Memory B cell (primary cell): ENCODE measurements at regions not wholly inside any gene's neighbourhood (a gene's known extent, or its start where the extent isn't known, plus 50 kb on each side); places are given as distances from the start of the nearest gene placed in this dataset.
"Not testable (repeated sequence)": the region's sequence is repeated elsewhere in the genome, so short reads cannot be mapped to it uniquely, and the experiment has no call there.

ENCODE experiments used
- ATAC-seq: fragments of 150-1000 bp; cut with Tn5 transposase; 2 replicates; pipeline ENCODE4 v1.10.0; 2021; ENCODE audit warnings: low read depth, mild to moderate bottlenecking, moderate library complexity
- DNase-seq, 2 donors: peaks; one replicate each; pipeline ENCODE4 v3.0.0; 2022; ENCODE audit warnings: low spot score in 2 of 2
- H3K27ac Mint-ChIP-seq: one replicate; pipeline ENCODE4 v1.8.0; 2022; ENCODE audit warnings: mild to moderate bottlenecking, moderate library complexity, mixed read lengths
- H3K27me3 Mint-ChIP-seq: one replicate; pipeline ENCODE4 v1.8.0; 2022; ENCODE audit warnings: mixed read lengths
- H3K36me3 Mint-ChIP-seq: one replicate; pipeline ENCODE4 v1.8.0; 2022; ENCODE audit warnings: mild to moderate bottlenecking, mixed read lengths
- H3K4me1 Mint-ChIP-seq: one replicate; pipeline ENCODE4 v1.8.0; 2022; ENCODE audit warnings: mixed read lengths
- H3K4me3 Mint-ChIP-seq: one replicate; pipeline ENCODE4 v1.8.0; 2022; ENCODE audit warnings: mild to moderate bottlenecking, moderate library complexity, mixed read lengths
- H3K9me3 Mint-ChIP-seq: one replicate; pipeline ENCODE4 v1.8.0; 2022; ENCODE audit warnings: mixed read lengths

GRCh38 chr14:53228966-53229365 is 75.8 kb upstream of the DDHD1 start:
- Mint-ChIP-seq H3K9me3 (peaks cover 15% of the 10 kb centered on the region), H3K4me1 (no peaks in the 10 kb centered on the region), H3K4me3 (no peak overlapping the region), H3K27me3 (no peaks in the 10 kb centered on the region), H3K36me3 (peaks cover 15% of the 10 kb centered on the region), H3K27ac (no peak overlapping the region)
- DNase-seq (no peak), ATAC-seq (no peak)

- no peaks in the 10 kb centered on the region for H3K27me3 Mint-ChIP-seq
- no peak for DNase-seq
These were observed 74.1 kb upstream of the DDHD1 start for GRCh38 chr14:53227154-53227718.

GRCh38 chr14:53226553-53226952 is 73.4 kb upstream of the DDHD1 start:
- peaks cover 11% of the 10 kb centered on the region for H3K9me3 Mint-ChIP-seq
- no peak overlapping the region for H3K27ac Mint-ChIP-seq
- H3K27me3 Mint-ChIP-seq, result no peaks in the 10 kb centered on the region
- peaks cover 10% of the 10 kb centered on the region for H3K36me3 Mint-ChIP-seq
- ATAC-seq, result no peak
- DNase-seq, result no peak
- H3K4me1 Mint-ChIP-seq, result no peaks in the 10 kb centered on the region
- no peak overlapping the region for H3K4me3 Mint-ChIP-seq

More at GRCh38 chr14:53227154-53227718, 74.1 kb upstream of the DDHD1 start:
- ATAC-seq, result no peak
- Mint-ChIP-seq H3K4me1 (no peaks in the 10 kb centered on the region), H3K36me3 (peaks cover 10% of the 10 kb centered on the region), H3K4me3 (no peak overlapping the region), H3K9me3 (peaks cover 11% of the 10 kb centered on the region), H3K27ac (no peak overlapping the region)

GRCh38 chr14:53220914-53221313 is 67.8 kb upstream of the DDHD1 start:
- no peak for DNase-seq
- no peak overlapping the region for H3K4me3 Mint-ChIP-seq
- H3K9me3 Mint-ChIP-seq, result peaks cover 8% of the 10 kb centered on the region
- no peak for ATAC-seq
- peaks cover 6% of the 10 kb centered on the region for H3K4me1 Mint-ChIP-seq
- H3K27me3 Mint-ChIP-seq, result no peaks in the 10 kb centered on the region
- H3K27ac Mint-ChIP-seq, result no peak overlapping the region
- peaks cover 7% of the 10 kb centered on the region for H3K36me3 Mint-ChIP-seq

- H3K4me1 Mint-ChIP-seq, result peaks cover 6% of the 10 kb centered on the region
- ATAC-seq, result no peak
- no peak overlapping the region for H3K27ac Mint-ChIP-seq
- H3K36me3 Mint-ChIP-seq, result no peaks in the 10 kb centered on the region
- DNase-seq, result no peak
- no peaks in the 10 kb centered on the region for H3K9me3 Mint-ChIP-seq
- H3K4me3 Mint-ChIP-seq, result peak overlapping the region; percentile 93
- no peaks in the 10 kb centered on the region for H3K27me3 Mint-ChIP-seq
These were observed 65.0 kb upstream of the DDHD1 start for GRCh38 chr14:53218161-53218560.

- ATAC-seq (peak; percentile 95), DNase-seq (peak; percentile 64 to 74)
- Mint-ChIP-seq H3K36me3 (no peaks in the 10 kb centered on the region), H3K9me3 (no peaks in the 10 kb centered on the region), H3K27ac (peak overlapping the region; percentile 60), H3K27me3 (no peaks in the 10 kb centered on the region), H3K4me3 (peak overlapping the region; percentile 93), H3K4me1 (peaks cover 6% of the 10 kb centered on the region)
These were observed 64.3 kb upstream of the DDHD1 start for GRCh38 chr14:53217316-53217994.

- not testable (repeated sequence) for H3K4me1 Mint-ChIP-seq, H3K36me3 Mint-ChIP-seq, H3K9me3 Mint-ChIP-seq, DNase-seq, H3K27me3 Mint-ChIP-seq, ATAC-seq
- Mint-ChIP-seq H3K27ac (peak overlapping the region; percentile 60), H3K4me3 (peak overlapping the region; percentile 93)
These were observed 63.8 kb upstream of the DDHD1 start for GRCh38 chr14:53216955-53217315.

GRCh38 chr14:53216478-53216877 is 63.4 kb upstream of the DDHD1 start:
- not testable (repeated sequence) for ATAC-seq, H3K9me3 Mint-ChIP-seq, DNase-seq, H3K27me3 Mint-ChIP-seq, H3K4me1 Mint-ChIP-seq, H3K27ac Mint-ChIP-seq, H3K4me3 Mint-ChIP-seq, H3K36me3 Mint-ChIP-seq

GRCh38 chr14:53215101-53215500 is 62.0 kb upstream of the DDHD1 start:
- no peak for ATAC-seq
- H3K36me3 Mint-ChIP-seq, result no peaks in the 10 kb centered on the region
- H3K9me3 Mint-ChIP-seq, result no peaks in the 10 kb centered on the region
- H3K27me3 Mint-ChIP-seq, result no peaks in the 10 kb centered on the region
- no peak overlapping the region for H3K4me3 Mint-ChIP-seq
- DNase-seq, result no peak
- peaks cover 6% of the 10 kb centered on the region for H3K4me1 Mint-ChIP-seq
- H3K27ac Mint-ChIP-seq, result no peak overlapping the region

GRCh38 chr14:53214384-53214783 is 61.3 kb upstream of the DDHD1 start:
- Mint-ChIP-seq H3K4me1 (peaks cover 6% of the 10 kb centered on the region), H3K27ac (no peak overlapping the region), H3K27me3 (no peaks in the 10 kb centered on the region), H3K36me3 (no peaks in the 10 kb centered on the region), H3K9me3 (no peaks in the 10 kb centered on the region), H3K4me3 (no peak overlapping the region)
- DNase-seq (no peak), ATAC-seq (no peak)

GRCh38 chr14:53213761-53214160 is 60.6 kb upstream of the DDHD1 start:
- Mint-ChIP-seq H3K9me3 (no peaks in the 10 kb centered on the region), H3K4me1 (peaks cover 6% of the 10 kb centered on the region), H3K27me3 (no peaks in the 10 kb centered on the region), H3K36me3 (no peaks in the 10 kb centered on the region), H3K4me3 (no peak overlapping the region), H3K27ac (no peak overlapping the region)
- DNase-seq, result no peak
- no peak for ATAC-seq

- Mint-ChIP-seq H3K27ac (no peak overlapping the region), H3K4me1 (no peaks in the 10 kb centered on the region), H3K36me3 (no peaks in the 10 kb centered on the region), H3K9me3 (peaks cover 4% of the 10 kb centered on the region), H3K4me3 (no peak overlapping the region), H3K27me3 (no peaks in the 10 kb centered on the region)
- no peak for ATAC-seq
- DNase-seq, result no peak
These were observed 56.2 kb upstream of the DDHD1 start for GRCh38 chr14:53209370-53209769.
